ENCODE measurements at regions not wholly inside any gene's neighbourhood (a gene's known extent, or its start where the extent isn't known, plus 50 kb on each side); places are given as distances from the start of the nearest gene placed in this dataset.

GRCh38 chr10:84762754-84763394 is 434.5 kb downstream of the CCSER2 start:
- peaks cover 2% of the 10 kb centered on the region for H3K27me3 Mint-ChIP-seq
- no peaks in the 10 kb centered on the region for H3K36me3 Mint-ChIP-seq (ENCODE audit: low read depth)
- H3K9me3 Mint-ChIP-seq, result no peaks in the 10 kb centered on the region
- no peak for TF ChIP-seq CTCF (IDR thresholded peaks at IDR 0.05)
- DNase-seq, result no peak
- no peak overlapping the region for H3K27ac Mint-ChIP-seq
- ATAC-seq, result no peak
- H3K4me3 Mint-ChIP-seq, result no peak overlapping the region
- no peaks in the 10 kb centered on the region for H3K4me1 Mint-ChIP-seq (ENCODE audit: low read depth)
- POLR2A ChIA-PET, result no interaction called here
- CTCF ChIA-PET, result no interaction called here
- intact Hi-C loops (cut with micrococcal nuclease), result no loop called here

- DNase-seq, result no peak
- peaks cover 2% of the 10 kb centered on the region for H3K27me3 Mint-ChIP-seq
- no peaks in the 10 kb centered on the region for H3K4me1 Mint-ChIP-seq (ENCODE audit: low read depth)
- ChIA-PET CTCF (no interaction called here), POLR2A (no interaction called here)
- H3K27ac Mint-ChIP-seq, result no peak overlapping the region
- no peak for TF ChIP-seq CTCF (IDR thresholded peaks at IDR 0.05)
- intact Hi-C loops (cut with micrococcal nuclease), result no loop called here
- ATAC-seq, result no peak
- no peaks in the 10 kb centered on the region for H3K36me3 Mint-ChIP-seq (ENCODE audit: low read depth)
- no peaks in the 10 kb centered on the region for H3K9me3 Mint-ChIP-seq
- no peak overlapping the region for H3K4me3 Mint-ChIP-seq
Measured at GRCh38 chr10:84763965-84764364, 435.6 kb downstream of the CCSER2 start.

DNA sequence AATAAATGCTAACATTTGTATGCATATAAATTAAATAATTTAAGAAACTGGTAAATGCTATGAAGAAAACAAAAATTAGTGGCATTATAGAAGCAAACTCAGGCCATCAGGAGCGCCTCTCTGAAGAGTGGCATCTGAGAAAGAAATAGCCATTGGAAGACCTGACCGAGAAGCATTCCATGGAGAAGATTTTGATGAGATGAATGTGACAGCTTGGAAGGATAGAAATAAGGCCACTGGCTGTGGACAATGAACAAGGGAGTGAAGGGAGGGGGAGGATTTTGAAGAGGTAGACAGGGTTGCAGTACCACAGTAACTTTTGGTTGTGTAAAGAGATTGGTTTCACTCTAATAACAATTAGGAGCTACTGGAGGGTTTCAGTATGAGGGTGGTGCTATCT is 436.7 kb downstream of the CCSER2 start:
- intact Hi-C loops (cut with micrococcal nuclease), result no loop called here
- H3K9me3 Mint-ChIP-seq, result no peaks in the 10 kb centered on the region
- no peak overlapping the region for H3K27ac Mint-ChIP-seq
- TF ChIP-seq CTCF (IDR thresholded peaks at IDR 0.05), result no peak
- CTCF ChIA-PET, result interaction anchor here (0.7 to 1.3 kb wide), 2 partner anchors 9 to 18 kb away, joined by 3 to 4 read pairs; no protein-coding TSS in a partner anchor
- ATAC-seq (no peak), DNase-seq (no peak)
- no peaks in the 10 kb centered on the region for H3K4me1 Mint-ChIP-seq (ENCODE audit: low read depth)
- peaks cover 2% of the 10 kb centered on the region for H3K27me3 Mint-ChIP-seq
- no peak overlapping the region for H3K4me3 Mint-ChIP-seq
- H3K36me3 Mint-ChIP-seq (ENCODE audit: low read depth), result no peaks in the 10 kb centered on the region
- POLR2A ChIA-PET, result no interaction called here

DNA sequence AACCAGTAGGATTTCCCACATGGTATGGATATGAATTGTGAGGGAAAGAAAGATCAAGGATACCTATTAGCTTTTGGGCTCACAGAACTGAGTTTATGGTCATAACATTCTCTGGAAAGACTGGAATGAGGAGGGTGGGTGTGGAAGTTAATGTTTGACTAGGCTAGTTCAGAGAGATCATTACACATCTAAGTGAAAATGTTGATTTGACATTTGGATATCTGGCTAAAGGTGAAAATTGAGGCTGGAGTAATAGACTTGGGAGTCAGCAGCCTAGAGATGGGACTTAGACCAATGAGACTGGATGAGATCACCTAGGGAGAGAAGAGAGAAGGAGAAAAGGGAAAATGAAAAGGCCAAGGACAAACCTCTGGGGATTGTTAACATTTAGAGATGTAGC is 437.3 kb downstream of the CCSER2 start:
- Mint-ChIP-seq H3K27ac (no peak overlapping the region), H3K36me3 (ENCODE audit: low read depth) (no peaks in the 10 kb centered on the region), H3K27me3 (peaks cover 2% of the 10 kb centered on the region), H3K4me1 (ENCODE audit: low read depth) (no peaks in the 10 kb centered on the region), H3K9me3 (no peaks in the 10 kb centered on the region), H3K4me3 (no peak overlapping the region)
- ATAC-seq (no peak), DNase-seq (no peak)
- POLR2A ChIA-PET, result no interaction called here
- CTCF ChIA-PET, result interaction anchor here (1.3 kb wide), 1 partner anchor 17 kb away, joined by 4 read pairs; no protein-coding TSS in a partner anchor
- no peak for TF ChIP-seq CTCF (IDR thresholded peaks at IDR 0.05)
- intact Hi-C loops (cut with micrococcal nuclease), result no loop called here

- no peak overlapping the region for H3K4me3 Mint-ChIP-seq
- no peak for TF ChIP-seq CTCF (IDR thresholded peaks at IDR 0.05)
- no peak overlapping the region for H3K27ac Mint-ChIP-seq
- H3K9me3 Mint-ChIP-seq, result no peaks in the 10 kb centered on the region
- H3K27me3 Mint-ChIP-seq, result peaks cover 2% of the 10 kb centered on the region
- ATAC-seq, result no peak
- no peak for DNase-seq
- intact Hi-C loops (cut with micrococcal nuclease), result no loop called here
- ChIA-PET CTCF (no interaction called here), POLR2A (interaction anchor here (0.6 kb wide), 1 partner anchor 1150 kb away, joined by 3 read pairs; no protein-coding TSS in a partner anchor)
- H3K4me1 Mint-ChIP-seq (ENCODE audit: low read depth), result no peaks in the 10 kb centered on the region
- H3K36me3 Mint-ChIP-seq (ENCODE audit: low read depth), result no peaks in the 10 kb centered on the region
Measured at GRCh38 chr10:84766923-84767322, 438.5 kb downstream of the CCSER2 start.

All from activated CD8-positive, alpha-beta T cell treated with anti-CD3 and anti-CD28 coated beads for 36 hours (primary cell).